NB4 (cell line): ENCODE measurements at regions not wholly inside any gene's neighbourhood (a gene's known extent, or its start where the extent isn't known, plus 50 kb on each side); places are given as distances from the start of the nearest gene placed in this dataset.

Source experiments
- MYC ChIP-seq: IDR thresholded peaks from 2 replicates; pipeline ENCODE4 v1.6.1; 2011; ENCODE audit warnings: low read depth, low read length
- TF ChIP-seq, protein P1 (sequence below): IDR thresholded peaks from one replicate; pipeline ENCODE4 v1.5.1; 2012; ENCODE audit warnings: low read depth, low read length

DNA sequence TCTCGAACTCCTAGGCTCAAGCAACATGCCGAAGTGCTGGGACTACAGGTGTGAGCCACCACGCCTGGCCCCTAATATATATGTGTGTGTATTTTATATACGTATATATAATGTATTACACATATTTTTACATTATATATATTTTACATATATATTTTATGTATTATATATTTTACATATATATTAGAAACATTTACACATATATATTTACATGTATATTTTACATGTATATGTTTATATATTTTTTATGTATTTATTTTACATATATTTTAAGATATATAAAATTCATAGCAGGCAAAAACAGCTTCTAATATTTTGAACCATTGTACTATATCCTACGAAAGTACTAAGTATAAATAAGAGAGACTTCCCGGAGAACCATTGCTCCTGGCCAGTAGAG is 455.1 kb downstream of the XYLT1 start:
- TF ChIP-seq, protein P1, sequence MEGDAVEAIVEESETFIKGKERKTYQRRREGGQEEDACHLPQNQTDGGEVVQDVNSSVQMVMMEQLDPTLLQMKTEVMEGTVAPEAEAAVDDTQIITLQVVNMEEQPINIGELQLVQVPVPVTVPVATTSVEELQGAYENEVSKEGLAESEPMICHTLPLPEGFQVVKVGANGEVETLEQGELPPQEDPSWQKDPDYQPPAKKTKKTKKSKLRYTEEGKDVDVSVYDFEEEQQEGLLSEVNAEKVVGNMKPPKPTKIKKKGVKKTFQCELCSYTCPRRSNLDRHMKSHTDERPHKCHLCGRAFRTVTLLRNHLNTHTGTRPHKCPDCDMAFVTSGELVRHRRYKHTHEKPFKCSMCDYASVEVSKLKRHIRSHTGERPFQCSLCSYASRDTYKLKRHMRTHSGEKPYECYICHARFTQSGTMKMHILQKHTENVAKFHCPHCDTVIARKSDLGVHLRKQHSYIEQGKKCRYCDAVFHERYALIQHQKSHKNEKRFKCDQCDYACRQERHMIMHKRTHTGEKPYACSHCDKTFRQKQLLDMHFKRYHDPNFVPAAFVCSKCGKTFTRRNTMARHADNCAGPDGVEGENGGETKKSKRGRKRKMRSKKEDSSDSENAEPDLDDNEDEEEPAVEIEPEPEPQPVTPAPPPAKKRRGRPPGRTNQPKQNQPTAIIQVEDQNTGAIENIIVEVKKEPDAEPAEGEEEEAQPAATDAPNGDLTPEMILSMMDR = no peak
- TF ChIP-seq MYC = no peak
